Left ventricle myocardium superior (tissue), 1 donor: ENCODE measurements at regions not wholly inside any gene's neighbourhood (a gene's known extent, or its start where the extent isn't known, plus 50 kb on each side); places are given as distances from the start of the nearest gene placed in this dataset.
"Not testable (repeated sequence)": the region's sequence is repeated elsewhere in the genome, so short reads cannot be mapped to it uniquely, and the experiment has no call there.

Experiments
- ATAC-seq: fragments of 200-7000 bp; cut with Tn5 transposase; one replicate; pipeline ENCODE4 v1.9.1; 2020; ENCODE audit warnings: mild to moderate bottlenecking, moderate library complexity
- DNase-seq: peaks from one replicate; pipeline ENCODE4 v3.0.0-alpha.2; 2020
- intact Hi-C: fragments of 100-400 bp; cut with micrococcal nuclease; formaldehyde crosslinking; loops from one replicate; pipeline ENCODE4 v1.11.0; 2022
- donor health status: DM: no; HTN: yes; CAD: no; lungs with severe emphysema.

GRCh38 chr13:54636231-54636630 lies 1607.6 kb downstream of the OLFM4 start:
- ATAC-seq (no peak), DNase-seq (no peak)
- intact Hi-C loops: no loop called here

- ATAC-seq (peak; percentile 60), DNase-seq (no peak)
- intact Hi-C loops: no loop called here
Measured at GRCh38 chr13:54637366-54637765, 1608.8 kb downstream of the OLFM4 start.

GRCh38 chr13:54640719-54641118 lies 1612.1 kb downstream of the OLFM4 start:
- intact Hi-C loops: no loop called here
- no peak for ATAC-seq
- no peak for DNase-seq

GRCh38 chr13:54643863-54644262 lies 1615.2 kb downstream of the OLFM4 start:
- ATAC-seq (no peak), DNase-seq (no peak)
- intact Hi-C loops: no loop called here

- DNase-seq (no peak), ATAC-seq (no peak)
- intact Hi-C loops: no loop called here
Measured at GRCh38 chr13:54647275-54647674, 1618.7 kb downstream of the OLFM4 start.

- intact Hi-C loops: no loop called here
- ATAC-seq: no peak
- DNase-seq: no peak
Measured at GRCh38 chr13:54657588-54657987, 1629.0 kb downstream of the OLFM4 start.

GRCh38 chr13:54658771-54659170 lies 1630.2 kb downstream of the OLFM4 start:
- DNase-seq: no peak
- no peak for ATAC-seq
- intact Hi-C loops: no loop called here

- no peak for ATAC-seq
- DNase-seq: no peak
- intact Hi-C loops: no loop called here
Measured at GRCh38 chr13:54660277-54660676, 1631.7 kb downstream of the OLFM4 start.

GRCh38 chr13:54676526-54677113 lies 1648.0 kb downstream of the OLFM4 start:
- no peak for ATAC-seq

GRCh38 chr13:54682184-54682583 lies 1653.6 kb downstream of the OLFM4 start:
- intact Hi-C loops: no loop called here
- no peak for ATAC-seq
- DNase-seq: no peak

More at GRCh38 chr13:54676526-54677113, 1648.0 kb downstream of the OLFM4 start:
- DNase-seq: no peak
- intact Hi-C loops: no loop called here

- DNase-seq: no peak
- intact Hi-C loops: no loop called here
Measured at GRCh38 chr13:54687173-54687572, 1658.6 kb downstream of the OLFM4 start.

GRCh38 chr13:54699831-54700230 lies 1671.2 kb downstream of the OLFM4 start:
- no peak for DNase-seq
- intact Hi-C loops: no loop called here
- no peak for ATAC-seq

More at GRCh38 chr13:54687173-54687572, 1658.6 kb downstream of the OLFM4 start:
- no peak for ATAC-seq

GRCh38 chr13:54705738-54706137 lies 1677.1 kb downstream of the OLFM4 start:
- no peak for ATAC-seq

GRCh38 chr13:54706336-54706735 lies 1677.7 kb downstream of the OLFM4 start:
- ATAC-seq (no peak), DNase-seq (no peak)
- intact Hi-C loops: no loop called here

More at GRCh38 chr13:54705738-54706137, 1677.1 kb downstream of the OLFM4 start:
- DNase-seq: no peak
- intact Hi-C loops: no loop called here

GRCh38 chr13:54709546-54709945 lies 1680.9 kb downstream of the OLFM4 start:
- intact Hi-C loops: no loop called here
- no peak for DNase-seq
- ATAC-seq: no peak

- intact Hi-C loops: no loop called here
- ATAC-seq: no peak
- no peak for DNase-seq
Measured at GRCh38 chr13:54733639-54734038, 1705.0 kb downstream of the OLFM4 start.

GRCh38 chr13:54737211-54737610 lies 1708.6 kb downstream of the OLFM4 start:
- DNase-seq, ATAC-seq, intact Hi-C loops: not testable (repeated sequence)

- ATAC-seq: no peak
- intact Hi-C loops: no loop called here
Measured at GRCh38 chr13:54742984-54743383, 1714.4 kb downstream of the OLFM4 start.

GRCh38 chr13:54744747-54745146 lies 1716.1 kb downstream of the OLFM4 start:
- ATAC-seq (no peak), DNase-seq (no peak)
- intact Hi-C loops: no loop called here

More at GRCh38 chr13:54742984-54743383, 1714.4 kb downstream of the OLFM4 start:
- DNase-seq: no peak

GRCh38 chr13:54750521-54750920 lies 1721.9 kb downstream of the OLFM4 start:
- intact Hi-C loops: no loop called here
- DNase-seq (no peak), ATAC-seq (no peak)

- ATAC-seq (no peak), DNase-seq (no peak)
- intact Hi-C loops: no loop called here
Measured at GRCh38 chr13:54758795-54759194, 1730.2 kb downstream of the OLFM4 start.

- ATAC-seq (no peak), DNase-seq (no peak)
- intact Hi-C loops: no loop called here
Measured at GRCh38 chr13:54768214-54768613, 1739.6 kb downstream of the OLFM4 start.
